Heart right ventricle (tissue), 16 donors: ENCODE measurements at regions not wholly inside any gene's neighbourhood (a gene's known extent, or its start where the extent isn't known, plus 50 kb on each side); places are given as distances from the start of the nearest gene placed in this dataset.

Experiments
- ATAC-seq, 8 donors: fragments of 200-7000 bp; cut with Tn5 transposase; one replicate each; pipeline ENCODE4 v1.9.1; 2020; ENCODE audit warnings: mild to moderate bottlenecking in 8 of 8, moderate library complexity in 8 of 8, moderate number of reproducible peaks in 1 of 8
- DNase-seq, 2 donors: peaks; one replicate each; pipeline ENCODE4 v3.0.0-alpha.2; 2020
- H3K27ac ChIP-seq, 10 donors: fragments of 200-600 bp; sonication (generic) in 2 of 10; one replicate each; pipeline versions ENCODE4 v1.5.0 to v1.8.0; 2020 to 2022; ENCODE audit warnings: mild to moderate bottlenecking in 3 of 10
- H3K27me3 ChIP-seq, 7 donors: fragments of 200-600 bp; one replicate each; pipeline ENCODE4 v1.8.0; 2021 to 2022; ENCODE audit warnings: mild to moderate bottlenecking in 2 of 7
- H3K36me3 ChIP-seq, 9 donors: fragments of 200-600 bp; sonication (generic) in 1 of 9; one replicate each; pipeline versions ENCODE4 v1.5.0 to v1.8.0; 2020 to 2022; ENCODE audit warnings: mild to moderate bottlenecking in 2 of 9
- H3K4me1 ChIP-seq, 9 donors: fragments of 200-600 bp; sonication (generic) in 1 of 9; one replicate each; pipeline versions ENCODE4 v1.5.0 to v1.8.0; 2020 to 2022; ENCODE audit warnings: mild to moderate bottlenecking in 4 of 9
- H3K4me3 ChIP-seq, 10 donors: fragments of 200-600 bp; sonication (generic) in 2 of 10; one replicate each; pipeline versions ENCODE4 v1.5.0 to v1.8.0; 2020 to 2022; ENCODE audit warnings: mild to moderate bottlenecking in 7 of 10, moderate library complexity in 2 of 10
- H3K9me3 ChIP-seq, 11 donors: fragments of 200-600 bp in 10 of 11; sonication (generic) in 2 of 11; one replicate each; pipeline versions ENCODE4 v1.5.0 to v1.8.0; 2013 to 2022; ENCODE audit warnings: mild to moderate bottlenecking in 2 of 11, control low read depth in 1 of 11, moderate library complexity in 1 of 11
- CTCF ChIP-seq, 9 donors: fragments of 200-600 bp; sonication (generic) in 2 of 9; IDR thresholded peaks; one replicate each; pipeline versions ENCODE4 v1.5.0 to v1.8.0; 2021 to 2022; ENCODE audit warnings: antibody characterized with exemption in 9 of 9, mild to moderate bottlenecking in 5 of 9, moderate library complexity in 1 of 9
- WGBS, 2 donors: extraction: QIAGEN DNeasy Blood & Tissue Kit; methylation state at CpG; one replicate each; pipeline ENCODE4 v1.1.7; 2013; ENCODE audit warnings: inconsistent platforms in 1 of 2; 5-methylcytosine and 5-hydroxymethylcytosine counted together
- intact Hi-C, 10 donors: fragments of 100-400 bp; cut with DNase I; formaldehyde crosslinking; loops; one replicate each; pipeline versions ENCODE4 v1.11.1 to v1.14.2; 2022
- donor health status: Arrhythmogenic right ventricular cardiomyopathy.
- donor health status: ischemic (EF 13 %, LVEDD 7.1; RV severe dilation, severe dysfunction).
- donor health status: healthy with polysubstance abuse.
- donor health status: DM: no; HTN: yes; CAD: no.
- donor health status: DM: no; HTN: no; CAD: no.
- donor health status: ischemic (EF 25% LVEDD 6.9; RV normal size, moderate dysfunction).
- donor health status: ischemic (EF 25% LVEDD 5.7; RV mildly dilated, moderate dysfunction).
- donor health status: healthy.
- donor health status: DM: yes; HTN: yes; CAD: no.
- donor health status: Ischemic cardiomyopathy.
- donor health status: ischemic (EF 35%, LVEDD 5.7; RV mildly dilated, moderate dysfunction).
- donor health status: nonischemic (EF 11% LVEDD 7.7; RV severe dilation, severe dysfunction).
- donor health status: DM: yes; HTN: yes; CAD: no.
- donor health status: PGD.
- donor health status: ischemic (EF 29% LVEDD 5.4; RV normal size, mild dysfunction).
- donor health status: nonischemic (EF 23%, LVEDD 6.1; RV moderate dilation, normal function).

GRCh38 chr12:16453319-16453718 is 105.9 kb downstream of the MGST1 start:
- no peak for DNase-seq
- Histone ChIP-seq H3K4me3 (no peak overlapping the region), H3K9me3 (no peaks in the 10 kb centered on the region), H3K27me3 (no peaks in the 10 kb centered on the region), H3K4me1 (no peaks in the 10 kb centered on the region), H3K36me3 (no peaks in the 10 kb centered on the region), H3K27ac (no peak overlapping the region)
- no peak for ATAC-seq
- intact Hi-C loops: no loop called here
- WGBS, 2 donors: 46 to 51% methylated on average over 3 of the region's 3 CpGs
- no peak for TF ChIP-seq CTCF (IDR thresholded peaks at IDR 0.05)

- intact Hi-C loops: no loop called here
- Histone ChIP-seq H3K9me3 (no peaks in the 10 kb centered on the region), H3K27ac (no peak overlapping the region), H3K36me3 (no peaks in the 10 kb centered on the region), H3K27me3 (no peaks in the 10 kb centered on the region), H3K4me1 (no peaks in the 10 kb centered on the region), H3K4me3 (no peak overlapping the region)
- TF ChIP-seq CTCF (IDR thresholded peaks at IDR 0.05): no peak
- ATAC-seq (no peak), DNase-seq (no peak)
- WGBS, 2 donors: 66 to 73% methylated on average over 2 of the region's 2 CpGs
Measured at GRCh38 chr12:16454481-16454880, 107.0 kb downstream of the MGST1 start.

GRCh38 chr12:16458521-16459078 is 111.2 kb downstream of the MGST1 start:
- intact Hi-C loops: no loop called here

GRCh38 chr12:16467272-16467671 is 119.8 kb downstream of the MGST1 start:
- Histone ChIP-seq H3K36me3 (no peaks in the 10 kb centered on the region), H3K27ac (no peak overlapping the region), H3K9me3 (no peaks in the 10 kb centered on the region), H3K27me3 (no peaks in the 10 kb centered on the region), H3K4me1 (no peaks in the 10 kb centered on the region), H3K4me3 (no peak overlapping the region)
- ATAC-seq (no peak), DNase-seq (no peak)
- intact Hi-C loops: no loop called here
- no peak for TF ChIP-seq CTCF (IDR thresholded peaks at IDR 0.05)

More at GRCh38 chr12:16458521-16459078, 111.2 kb downstream of the MGST1 start:
- Histone ChIP-seq H3K27ac (no peak overlapping the region), H3K4me3 (no peak overlapping the region), H3K27me3 (no peaks in the 10 kb centered on the region), H3K36me3 (no peaks in the 10 kb centered on the region), H3K4me1 (no peaks in the 10 kb centered on the region), H3K9me3 (no peaks in the 10 kb centered on the region)
- ATAC-seq: no peak
- DNase-seq: no peak
- 75 to 76% methylated on average over 2 of the region's 2 CpGs for WGBS, 2 donors
- TF ChIP-seq CTCF (IDR thresholded peaks at IDR 0.05): no peak
